ENCODE measurements at regions not wholly inside any gene's neighbourhood (a gene's known extent, or its start where the extent isn't known, plus 50 kb on each side); places are given as distances from the start of the nearest gene placed in this dataset.

DNA sequence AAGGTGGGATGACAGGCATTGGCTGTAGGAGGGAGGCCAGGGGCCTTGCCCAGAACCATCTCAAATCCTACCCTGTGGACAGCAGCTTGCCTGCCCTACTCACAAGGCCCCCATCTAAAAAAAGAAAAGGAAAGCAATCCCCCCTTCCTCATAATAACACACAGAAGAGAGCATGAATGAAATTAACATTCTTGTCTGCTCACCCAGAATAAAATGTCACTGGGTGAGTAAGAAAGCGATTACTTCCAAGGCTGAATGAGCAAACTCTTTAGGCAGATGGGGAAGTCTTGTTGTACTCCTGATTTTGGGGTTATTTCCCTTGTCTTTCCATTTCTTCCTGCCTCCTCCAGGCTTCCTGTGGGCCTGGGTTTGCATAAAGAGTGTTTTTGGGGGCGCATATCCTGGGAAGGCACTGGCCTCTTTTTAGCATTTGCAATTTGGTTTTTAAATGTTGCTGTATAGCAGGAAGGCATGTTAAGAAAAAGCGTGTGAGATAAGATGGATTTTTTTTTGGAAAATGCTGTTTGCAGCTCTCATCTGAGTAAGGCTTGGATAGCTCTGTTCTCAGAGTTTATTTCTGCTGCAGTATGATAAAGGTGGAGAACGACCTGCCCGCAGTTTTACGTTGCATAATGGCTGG, 248.3 kb upstream of the GATB start:
- H3K27ac ChIP-seq (ENCODE audit: low read depth in 1 of 2, low read length in 1 of 2): no peak overlapping the region
- no peaks in the 10 kb centered on the region for H3K36me3 ChIP-seq (ENCODE audit: control insufficient read depth in 2 of 2, insufficient read depth in 2 of 2, low read length in 1 of 2)
- 93% methylated on average over 6 of the region's 6 CpGs for WGBS
- peaks cover 37 to 52% of the 10 kb centered on the region in 2 donors for H3K4me1 ChIP-seq (ENCODE audit: control insufficient read depth in 2 of 2, insufficient read depth in 2 of 2, low read length in 2 of 2)
- no peak for DNase-seq (ENCODE audit: low read depth in 6 of 9, low spot score in 9 of 9)
- H3K9me3 ChIP-seq (ENCODE audit: control insufficient read depth in 2 of 2, insufficient read depth in 1 of 2, low read length in 1 of 2): peaks cover 0 to 10% of the 10 kb centered on the region in 2 donors
- no peak overlapping the region for H3K4me3 ChIP-seq (ENCODE audit: low read length in 2 of 2)
- H3K27me3 ChIP-seq (ENCODE audit: control insufficient read depth in 2 of 2, insufficient read depth in 1 of 2, low read length in 1 of 2): no peaks in the 10 kb centered on the region

- no peaks in the 10 kb centered on the region for H3K27me3 ChIP-seq (ENCODE audit: control insufficient read depth in 2 of 2, insufficient read depth in 1 of 2, low read length in 1 of 2)
- H3K4me1 ChIP-seq (ENCODE audit: control insufficient read depth in 2 of 2, insufficient read depth in 2 of 2, low read length in 2 of 2): peaks cover 40 to 46% of the 10 kb centered on the region in 2 donors
- 96% methylated on average over 3 of the region's 3 CpGs for WGBS
- DNase-seq (ENCODE audit: low read depth in 6 of 9, low spot score in 9 of 9): no peak
- H3K9me3 ChIP-seq (ENCODE audit: control insufficient read depth in 2 of 2, insufficient read depth in 1 of 2, low read length in 1 of 2): no peaks in the 10 kb centered on the region
- H3K4me3 ChIP-seq (ENCODE audit: low read length in 2 of 2): no peak overlapping the region
- H3K36me3 ChIP-seq (ENCODE audit: control insufficient read depth in 2 of 2, insufficient read depth in 2 of 2, low read length in 1 of 2): no peaks in the 10 kb centered on the region
- H3K27ac ChIP-seq (ENCODE audit: low read depth in 1 of 2, low read length in 1 of 2): no peak overlapping the region
These were observed 246.3 kb upstream of the GATB start for GRCh38 chr4:152007111-152007510.

DNA sequence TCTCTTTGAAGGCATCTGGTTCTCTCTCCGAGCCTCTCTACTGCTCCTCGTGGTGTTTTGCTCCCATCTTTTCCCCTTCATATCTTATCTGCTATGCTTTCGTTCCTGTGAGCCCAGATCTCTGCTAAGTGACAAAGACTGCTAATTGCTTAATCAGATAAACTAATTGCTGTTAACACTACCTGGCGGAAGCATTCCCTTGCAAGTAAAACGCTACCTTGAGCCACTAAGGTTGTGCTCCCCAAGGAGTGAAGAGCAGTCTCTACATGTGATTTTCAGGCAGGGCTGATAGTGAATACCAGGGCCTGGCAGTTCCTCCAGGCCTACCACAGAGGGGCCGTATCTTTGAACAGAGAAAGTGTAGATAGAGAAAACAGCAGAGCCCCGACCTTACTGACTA, 244.0 kb upstream of the GATB start:
- H3K9me3 ChIP-seq (ENCODE audit: control insufficient read depth in 2 of 2, insufficient read depth in 1 of 2, low read length in 1 of 2): no peaks in the 10 kb centered on the region

GRCh38 chr4:152000518-152000917, 239.7 kb upstream of the GATB start:
- peaks cover 0 to 2% of the 10 kb centered on the region in 2 donors for H3K27me3 ChIP-seq (ENCODE audit: control insufficient read depth in 2 of 2, insufficient read depth in 1 of 2, low read length in 1 of 2)
- no peak overlapping the region for H3K4me3 ChIP-seq (ENCODE audit: low read length in 2 of 2)
- H3K9me3 ChIP-seq (ENCODE audit: control insufficient read depth in 2 of 2, insufficient read depth in 1 of 2, low read length in 1 of 2): no peaks in the 10 kb centered on the region
- H3K4me1 ChIP-seq (ENCODE audit: control insufficient read depth in 2 of 2, insufficient read depth in 2 of 2, low read length in 2 of 2): peaks cover 10 to 11% of the 10 kb centered on the region in 2 donors
- no peak for DNase-seq (ENCODE audit: low read depth in 6 of 9, low spot score in 9 of 9)
- no peak overlapping the region for H3K27ac ChIP-seq (ENCODE audit: low read depth in 1 of 2, low read length in 1 of 2)
- no peaks in the 10 kb centered on the region for H3K36me3 ChIP-seq (ENCODE audit: control insufficient read depth in 2 of 2, insufficient read depth in 2 of 2, low read length in 1 of 2)

More for the DNA sequence above, 244.0 kb upstream of the GATB start:
- no peak for DNase-seq (ENCODE audit: low read depth in 6 of 9, low spot score in 9 of 9)
- Histone ChIP-seq H3K27ac (ENCODE audit: low read depth in 1 of 2, low read length in 1 of 2) (no peak overlapping the region), H3K36me3 (ENCODE audit: control insufficient read depth in 2 of 2, insufficient read depth in 2 of 2, low read length in 1 of 2) (no peaks in the 10 kb centered on the region), H3K4me3 (ENCODE audit: low read length in 2 of 2) (no peak overlapping the region), H3K27me3 (ENCODE audit: control insufficient read depth in 2 of 2, insufficient read depth in 1 of 2, low read length in 1 of 2) (no peaks in the 10 kb centered on the region), H3K4me1 (ENCODE audit: control insufficient read depth in 2 of 2, insufficient read depth in 2 of 2, low read length in 2 of 2) (peaks cover 17 to 22% of the 10 kb centered on the region in 2 donors)
- WGBS: 91% methylated on average over 7 of the region's 7 CpGs

DNA sequence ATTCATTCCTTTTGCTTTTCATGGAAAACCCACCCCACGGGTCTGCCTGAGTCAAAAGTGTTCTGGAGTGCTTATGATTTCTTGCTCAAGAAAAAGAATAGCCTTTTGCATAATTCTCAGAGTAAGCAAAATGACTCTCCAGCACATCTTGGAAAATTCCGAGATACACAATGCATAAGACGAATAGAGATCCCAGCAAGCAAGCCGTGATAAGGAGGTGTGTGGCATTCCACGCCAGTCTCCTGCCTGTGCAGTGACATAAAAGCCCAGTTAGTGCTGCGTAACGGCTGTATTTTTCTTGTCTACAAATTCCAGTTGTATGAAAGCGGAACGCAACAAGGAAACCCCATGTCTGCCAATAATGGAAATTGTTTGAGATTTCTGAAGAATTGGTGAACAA, 237.9 kb upstream of the GATB start:
- Histone ChIP-seq H3K4me1 (ENCODE audit: control insufficient read depth in 2 of 2, insufficient read depth in 2 of 2, low read length in 2 of 2) (peaks cover 9 to 10% of the 10 kb centered on the region in 2 donors), H3K27me3 (ENCODE audit: control insufficient read depth in 2 of 2, insufficient read depth in 1 of 2, low read length in 1 of 2) (peaks cover 0 to 2% of the 10 kb centered on the region in 2 donors), H3K36me3 (ENCODE audit: control insufficient read depth in 2 of 2, insufficient read depth in 2 of 2, low read length in 1 of 2) (no peaks in the 10 kb centered on the region), H3K27ac (ENCODE audit: low read depth in 1 of 2, low read length in 1 of 2) (no peak overlapping the region), H3K4me3 (ENCODE audit: low read length in 2 of 2) (no peak overlapping the region), H3K9me3 (ENCODE audit: control insufficient read depth in 2 of 2, insufficient read depth in 1 of 2, low read length in 1 of 2) (peaks cover 0 to 3% of the 10 kb centered on the region in 2 donors)
- 97% methylated on average over 9 of the region's 9 CpGs for WGBS
- no peak for DNase-seq (ENCODE audit: low read depth in 6 of 9, low spot score in 9 of 9)

DNA sequence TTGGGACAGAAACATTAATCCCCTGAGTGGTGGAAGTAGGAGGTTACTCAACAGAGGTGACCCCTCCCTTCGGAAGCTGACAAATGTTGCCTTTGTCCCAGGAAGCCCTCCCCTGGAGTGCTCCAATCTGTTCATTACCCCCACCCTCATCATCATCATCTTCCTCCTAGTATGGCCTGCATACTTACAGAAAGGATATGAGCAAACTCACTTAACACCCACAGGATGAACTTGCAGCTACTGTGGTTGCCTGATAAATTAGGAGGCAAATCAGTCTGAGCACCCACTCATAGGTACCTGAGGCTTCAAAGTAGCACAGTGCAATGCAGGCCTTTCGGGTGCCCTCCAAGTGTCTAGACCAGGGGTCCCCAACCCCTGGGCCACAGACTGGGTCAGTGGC, 236.7 kb upstream of the GATB start:
- H3K9me3 ChIP-seq (ENCODE audit: control insufficient read depth in 2 of 2, insufficient read depth in 1 of 2, low read length in 1 of 2): peaks cover 0 to 3% of the 10 kb centered on the region in 2 donors
- no peak overlapping the region for H3K27ac ChIP-seq (ENCODE audit: low read depth in 1 of 2, low read length in 1 of 2)
- DNase-seq (ENCODE audit: low read depth in 6 of 9, low spot score in 9 of 9): no peak
- H3K27me3 ChIP-seq (ENCODE audit: control insufficient read depth in 2 of 2, insufficient read depth in 1 of 2, low read length in 1 of 2): peaks cover 0 to 2% of the 10 kb centered on the region in 2 donors
- 98% methylated on average over 2 of the region's 2 CpGs for WGBS
- H3K36me3 ChIP-seq (ENCODE audit: control insufficient read depth in 2 of 2, insufficient read depth in 2 of 2, low read length in 1 of 2): no peaks in the 10 kb centered on the region
- peaks cover 3% of the 10 kb centered on the region in 2 donors for H3K4me1 ChIP-seq (ENCODE audit: control insufficient read depth in 2 of 2, insufficient read depth in 2 of 2, low read length in 2 of 2)
- no peak overlapping the region for H3K4me3 ChIP-seq (ENCODE audit: low read length in 2 of 2)

DNA sequence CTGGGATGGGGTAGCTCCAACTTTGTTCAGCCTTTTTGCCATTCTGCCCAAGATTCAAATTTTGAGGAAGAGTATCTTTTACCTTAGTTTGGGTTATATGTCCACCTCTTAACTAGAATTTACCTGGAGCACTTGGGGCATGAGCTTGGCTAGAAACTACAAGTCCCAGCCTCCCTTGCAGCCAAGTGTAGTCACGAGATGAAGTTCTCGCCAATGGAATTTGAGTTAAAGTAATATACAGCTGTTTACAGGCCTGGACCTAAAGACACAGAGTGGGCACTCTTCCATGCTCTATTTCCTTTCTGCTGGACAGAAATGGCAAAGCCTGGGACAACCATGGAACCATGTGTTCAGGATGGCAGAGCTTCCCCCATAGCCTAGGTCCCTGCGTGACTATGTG, 233.6 kb upstream of the GATB start:
- no peak overlapping the region for H3K4me3 ChIP-seq (ENCODE audit: low read length in 2 of 2)
- H3K27me3 ChIP-seq (ENCODE audit: control insufficient read depth in 2 of 2, insufficient read depth in 1 of 2, low read length in 1 of 2): peaks cover 0 to 2% of the 10 kb centered on the region in 2 donors
- no peaks in the 10 kb centered on the region for H3K36me3 ChIP-seq (ENCODE audit: control insufficient read depth in 2 of 2, insufficient read depth in 2 of 2, low read length in 1 of 2)
- WGBS: 96% methylated on average over 3 of the region's 3 CpGs
- no peak for DNase-seq (ENCODE audit: low read depth in 6 of 9, low spot score in 9 of 9)
- peaks cover 5 to 15% of the 10 kb centered on the region in 2 donors for H3K4me1 ChIP-seq (ENCODE audit: control insufficient read depth in 2 of 2, insufficient read depth in 2 of 2, low read length in 2 of 2)
- H3K27ac ChIP-seq (ENCODE audit: low read depth in 1 of 2, low read length in 1 of 2): no peak overlapping the region
- peaks cover 0 to 3% of the 10 kb centered on the region in 2 donors for H3K9me3 ChIP-seq (ENCODE audit: control insufficient read depth in 2 of 2, insufficient read depth in 1 of 2, low read length in 1 of 2)

DNA sequence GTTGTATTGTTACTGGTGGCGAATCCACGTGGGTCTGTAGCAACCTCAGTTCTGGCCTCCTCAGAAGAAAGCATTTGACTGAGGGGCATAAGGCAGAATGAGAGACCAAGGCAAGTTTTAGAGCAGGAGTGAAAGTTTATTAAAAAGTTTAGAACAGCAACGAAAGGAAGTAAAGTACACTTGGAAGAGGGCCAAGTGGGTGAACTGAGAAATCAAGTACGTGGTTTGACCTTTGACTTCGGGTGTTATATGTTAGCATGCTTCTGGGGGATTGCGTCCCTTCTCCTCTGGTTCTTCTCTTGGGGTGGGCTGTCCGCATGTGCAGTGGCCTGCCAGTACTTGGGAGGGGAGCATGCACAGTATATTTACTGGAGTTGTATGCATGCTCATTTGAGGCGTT, 232.7 kb upstream of the GATB start:
- Histone ChIP-seq H3K27me3 (ENCODE audit: control insufficient read depth in 2 of 2, insufficient read depth in 1 of 2, low read length in 1 of 2) (peaks cover 0 to 2% of the 10 kb centered on the region in 2 donors), H3K36me3 (ENCODE audit: control insufficient read depth in 2 of 2, insufficient read depth in 2 of 2, low read length in 1 of 2) (no peaks in the 10 kb centered on the region), H3K27ac (ENCODE audit: low read depth in 1 of 2, low read length in 1 of 2) (no peak overlapping the region), H3K9me3 (ENCODE audit: control insufficient read depth in 2 of 2, insufficient read depth in 1 of 2, low read length in 1 of 2) (peaks cover 0 to 3% of the 10 kb centered on the region in 2 donors), H3K4me1 (ENCODE audit: control insufficient read depth in 2 of 2, insufficient read depth in 2 of 2, low read length in 2 of 2) (peaks cover 5 to 15% of the 10 kb centered on the region in 2 donors), H3K4me3 (ENCODE audit: low read length in 2 of 2) (no peak overlapping the region)
- WGBS: 72% methylated on average over 8 of the region's 8 CpGs
- DNase-seq (ENCODE audit: low read depth in 6 of 9, low spot score in 9 of 9): no peak

- Histone ChIP-seq H3K27ac (ENCODE audit: low read depth in 1 of 2, low read length in 1 of 2) (no peak overlapping the region), H3K9me3 (ENCODE audit: control insufficient read depth in 2 of 2, insufficient read depth in 1 of 2, low read length in 1 of 2) (peaks cover 0 to 3% of the 10 kb centered on the region in 2 donors)
- DNase-seq (ENCODE audit: low read depth in 6 of 9, low spot score in 9 of 9): no peak
These were observed 231.7 kb upstream of the GATB start for GRCh38 chr4:151992332-151993154.

More at GRCh38 chr4:151992332-151993154, 231.7 kb upstream of the GATB start:
- Histone ChIP-seq H3K36me3 (ENCODE audit: control insufficient read depth in 2 of 2, insufficient read depth in 2 of 2, low read length in 1 of 2) (no peaks in the 10 kb centered on the region), H3K27me3 (ENCODE audit: control insufficient read depth in 2 of 2, insufficient read depth in 1 of 2, low read length in 1 of 2) (peaks cover 0 to 2% of the 10 kb centered on the region in 2 donors), H3K4me3 (ENCODE audit: low read length in 2 of 2) (no peak overlapping the region), H3K4me1 (ENCODE audit: control insufficient read depth in 2 of 2, insufficient read depth in 2 of 2, low read length in 2 of 2) (peaks cover 5 to 15% of the 10 kb centered on the region in 2 donors)
- WGBS: 97% methylated on average over 5 of the region's 5 CpGs

Data from thymus (tissue), 11 donors.